ENCODE measurements at regions not wholly inside any gene's neighbourhood (a gene's known extent, or its start where the extent isn't known, plus 50 kb on each side); places are given as distances from the start of the nearest gene placed in this dataset.
"Not testable (repeated sequence)": the region's sequence is repeated elsewhere in the genome, so short reads cannot be mapped to it uniquely, and the experiment has no call there.

DNA sequence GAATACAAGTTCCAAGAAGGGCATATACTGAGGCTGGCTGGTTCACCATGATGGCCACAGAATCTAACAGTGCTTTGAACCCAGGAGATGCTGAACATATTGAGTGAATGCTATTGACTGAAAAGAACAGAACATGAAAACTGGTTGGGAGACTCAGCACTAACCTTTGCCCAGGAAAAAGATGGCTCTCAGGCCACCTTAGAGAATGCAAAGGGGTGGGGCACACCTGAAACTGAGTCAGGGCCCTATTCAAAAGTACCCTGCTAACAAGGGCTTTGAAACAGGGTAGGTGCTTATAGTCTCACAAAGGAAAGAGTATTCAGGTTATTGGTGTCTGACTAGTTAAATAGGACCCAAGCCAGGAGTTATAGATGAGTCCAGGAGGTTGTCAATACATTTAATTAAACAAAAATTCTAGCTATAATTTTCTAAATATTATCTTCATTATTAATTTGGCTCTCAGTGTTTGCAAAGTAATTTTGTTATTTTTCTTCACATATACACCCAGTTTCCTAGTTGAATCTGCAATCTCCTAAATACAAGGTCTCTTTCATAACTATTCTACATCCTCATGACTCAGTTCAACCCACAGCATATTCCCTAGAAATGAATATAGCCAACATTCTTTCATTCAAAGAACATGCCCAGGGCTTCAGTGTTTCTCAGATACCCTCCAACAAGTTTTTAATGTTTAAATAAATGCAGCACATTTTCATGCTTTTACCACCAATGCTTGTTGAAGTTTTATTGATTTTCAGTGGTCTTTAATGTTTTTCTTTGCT is 144.2 kb upstream of the RAPGEF2 start:
- Histone ChIP-seq H3K9me3 (ENCODE audit: control insufficient read depth, low read length) (no peaks in the 10 kb centered on the region), H3K27me3 (ENCODE audit: control insufficient read depth, insufficient read depth, low read length, poor library complexity, severe bottlenecking) (no peaks in the 10 kb centered on the region), H3K4me1 (ENCODE audit: control insufficient read depth, insufficient read depth, low read length) (peaks cover 11% of the 10 kb centered on the region), H3K4me3 (ENCODE audit: insufficient read depth, low read depth, low read length) (no peak overlapping the region), H3K36me3 (ENCODE audit: control insufficient read depth, insufficient read depth, low read length) (no peaks in the 10 kb centered on the region), H3K27ac (ENCODE audit: insufficient read depth, low read depth, low read length, poor library complexity, severe bottlenecking) (no peak overlapping the region)

DNA sequence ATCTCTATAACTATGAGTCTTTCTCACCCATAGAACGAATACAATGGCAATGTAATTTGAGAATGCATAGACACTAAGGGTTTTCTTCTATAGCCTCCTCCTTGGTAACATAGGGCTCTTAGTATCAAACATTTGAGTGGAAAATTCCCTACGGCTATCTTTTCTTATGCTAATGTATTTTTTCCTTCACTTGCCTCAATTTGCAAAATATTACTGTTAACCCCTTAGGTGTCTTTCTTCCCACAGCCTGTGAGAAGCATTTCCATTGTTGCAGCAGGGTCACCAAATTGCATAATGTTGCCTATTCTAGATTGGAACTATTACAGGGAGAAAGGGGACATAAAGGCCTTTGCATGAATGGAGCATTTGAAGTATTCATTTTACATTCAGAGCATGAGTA is 140.5 kb upstream of the RAPGEF2 start:
- H3K27me3 ChIP-seq (ENCODE audit: control insufficient read depth, insufficient read depth, low read length, poor library complexity, severe bottlenecking), result no peaks in the 10 kb centered on the region
- peaks cover 11% of the 10 kb centered on the region for H3K4me1 ChIP-seq (ENCODE audit: control insufficient read depth, insufficient read depth, low read length)
- no peak overlapping the region for H3K27ac ChIP-seq (ENCODE audit: insufficient read depth, low read depth, low read length, poor library complexity, severe bottlenecking)
- WGBS, 2 experiments, result 0 to 12% methylated on average over 1 to 2 of the region's 2 CpGs
- no peak overlapping the region for H3K4me3 ChIP-seq (ENCODE audit: insufficient read depth, low read depth, low read length)
- H3K36me3 ChIP-seq (ENCODE audit: control insufficient read depth, insufficient read depth, low read length), result no peaks in the 10 kb centered on the region
- H3K9me3 ChIP-seq (ENCODE audit: control insufficient read depth, low read length), result no peaks in the 10 kb centered on the region

DNA sequence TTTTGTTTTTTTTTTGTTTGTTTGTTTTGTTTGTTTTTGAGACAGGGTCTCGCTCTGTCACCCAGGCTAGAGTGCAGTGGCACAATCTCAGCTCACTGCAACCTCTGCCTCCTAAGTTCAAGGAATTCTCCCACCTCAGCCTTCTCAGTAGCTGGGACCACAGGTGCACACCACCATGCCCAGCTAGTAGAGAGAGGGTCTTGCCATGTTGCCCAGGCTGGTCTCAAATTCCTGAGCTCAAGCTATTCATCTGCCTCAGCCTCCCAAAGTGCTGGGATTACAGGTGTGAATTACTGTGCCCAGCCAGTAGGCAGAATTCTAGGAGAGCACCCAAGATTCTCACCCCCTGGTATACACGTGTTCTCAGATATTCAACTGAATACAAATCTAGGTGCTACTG is 139.6 kb upstream of the RAPGEF2 start:
- H3K36me3 ChIP-seq (ENCODE audit: control insufficient read depth, insufficient read depth, low read length); H3K4me3 ChIP-seq (ENCODE audit: insufficient read depth, low read depth, low read length); H3K27ac ChIP-seq (ENCODE audit: insufficient read depth, low read depth, low read length, poor library complexity, severe bottlenecking); H3K9me3 ChIP-seq (ENCODE audit: control insufficient read depth, low read length); H3K27me3 ChIP-seq (ENCODE audit: control insufficient read depth, insufficient read depth, low read length, poor library complexity, severe bottlenecking): not testable (repeated sequence)
- WGBS, 2 experiments, result 86 to 91% methylated on average over 2 of the region's 2 CpGs
- peaks cover 11% of the 10 kb centered on the region for H3K4me1 ChIP-seq (ENCODE audit: control insufficient read depth, insufficient read depth, low read length)

DNA sequence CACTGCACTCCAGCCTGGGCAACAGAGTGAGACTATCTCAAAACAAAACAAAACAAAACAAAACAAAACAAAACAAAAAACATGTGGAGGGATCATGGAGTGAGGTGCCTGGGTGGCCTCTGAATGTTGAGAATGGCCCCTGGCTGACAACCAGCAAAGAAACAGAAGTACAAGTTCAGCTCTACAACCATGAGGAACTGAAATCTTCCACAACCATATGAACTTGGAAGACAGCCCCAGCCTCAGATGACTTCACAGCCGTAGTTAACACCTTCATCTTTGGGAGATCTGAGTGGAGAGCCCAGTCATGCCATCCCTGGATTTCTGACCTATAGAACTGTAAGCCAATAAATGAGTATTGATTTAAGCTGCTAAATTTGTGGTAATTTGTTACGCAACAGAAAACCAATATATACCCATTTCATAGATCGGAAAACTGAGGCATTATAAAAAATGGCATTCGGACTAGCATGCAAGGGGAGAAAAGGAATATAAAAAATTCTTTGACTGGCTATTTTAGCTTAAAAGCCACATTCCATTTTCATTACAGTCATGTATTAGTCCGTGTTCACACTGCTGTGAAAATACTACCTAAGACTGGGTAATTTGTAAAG is 138.7 kb upstream of the RAPGEF2 start:
- Histone ChIP-seq H3K27ac (ENCODE audit: insufficient read depth, low read depth, low read length, poor library complexity, severe bottlenecking) (no peak overlapping the region), H3K9me3 (ENCODE audit: control insufficient read depth, low read length) (no peaks in the 10 kb centered on the region), H3K4me1 (ENCODE audit: control insufficient read depth, insufficient read depth, low read length) (peaks cover 11% of the 10 kb centered on the region), H3K27me3 (ENCODE audit: control insufficient read depth, insufficient read depth, low read length, poor library complexity, severe bottlenecking) (no peaks in the 10 kb centered on the region), H3K4me3 (ENCODE audit: insufficient read depth, low read depth, low read length) (no peak overlapping the region), H3K36me3 (ENCODE audit: control insufficient read depth, insufficient read depth, low read length) (no peaks in the 10 kb centered on the region)
- 92 to 94% methylated on average over 3 to 5 of the region's 5 CpGs for WGBS, 2 experiments

DNA sequence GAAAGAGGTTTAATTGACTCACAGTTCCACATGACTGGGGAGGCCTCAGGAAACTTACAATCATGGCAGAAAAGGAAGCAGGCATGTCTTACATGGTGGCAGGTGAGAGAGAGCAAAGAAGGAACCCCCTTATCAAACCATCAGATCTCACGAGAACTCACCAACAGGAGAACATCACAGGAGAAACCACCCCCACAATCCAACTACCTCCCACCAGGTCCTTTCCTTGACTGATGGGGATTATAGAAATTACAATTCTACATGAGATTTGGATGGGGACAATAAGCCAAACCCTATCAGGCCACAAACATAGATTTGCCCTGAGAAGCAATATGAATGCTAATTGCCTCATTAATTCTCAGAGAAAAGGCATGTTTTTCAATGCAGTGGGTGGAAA is 138.2 kb upstream of the RAPGEF2 start:
- Histone ChIP-seq H3K36me3 (ENCODE audit: control insufficient read depth, insufficient read depth, low read length) (no peaks in the 10 kb centered on the region), H3K27me3 (ENCODE audit: control insufficient read depth, insufficient read depth, low read length, poor library complexity, severe bottlenecking) (no peaks in the 10 kb centered on the region), H3K4me1 (ENCODE audit: control insufficient read depth, insufficient read depth, low read length) (peaks cover 11% of the 10 kb centered on the region), H3K4me3 (ENCODE audit: insufficient read depth, low read depth, low read length) (no peak overlapping the region), H3K9me3 (ENCODE audit: control insufficient read depth, low read length) (no peaks in the 10 kb centered on the region), H3K27ac (ENCODE audit: insufficient read depth, low read depth, low read length, poor library complexity, severe bottlenecking) (no peak overlapping the region)
- 86% methylated on average over 1 of the region's 1 CpG; no CpG with 5 or more reads in 1 of the 2 experiments for WGBS, 2 experiments

DNA sequence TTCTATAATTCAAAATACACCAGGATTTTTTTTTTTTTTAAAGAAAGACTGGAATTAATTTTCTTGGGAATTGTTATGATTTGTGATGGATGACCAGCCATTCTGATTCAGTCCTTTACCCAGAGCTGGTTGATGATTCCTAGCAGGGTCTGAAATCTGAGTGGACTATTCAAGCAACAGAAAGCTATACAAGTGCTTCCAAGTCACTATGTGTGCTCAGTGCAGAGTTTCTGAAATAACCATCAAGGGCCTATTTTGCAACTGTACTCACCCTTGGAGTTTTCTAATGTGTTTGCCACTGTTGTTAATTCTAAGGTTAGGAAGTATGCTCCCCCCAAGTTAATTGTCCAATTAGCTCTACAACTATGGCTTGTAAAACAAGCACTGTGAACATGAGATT is 137.7 kb upstream of the RAPGEF2 start:
- H3K4me3 ChIP-seq (ENCODE audit: insufficient read depth, low read depth, low read length), result no peak overlapping the region
- peaks cover 11% of the 10 kb centered on the region for H3K4me1 ChIP-seq (ENCODE audit: control insufficient read depth, insufficient read depth, low read length)
- H3K36me3 ChIP-seq (ENCODE audit: control insufficient read depth, insufficient read depth, low read length), result no peaks in the 10 kb centered on the region
- no peak overlapping the region for H3K27ac ChIP-seq (ENCODE audit: insufficient read depth, low read depth, low read length, poor library complexity, severe bottlenecking)
- H3K9me3 ChIP-seq (ENCODE audit: control insufficient read depth, low read length), result no peaks in the 10 kb centered on the region
- no peaks in the 10 kb centered on the region for H3K27me3 ChIP-seq (ENCODE audit: control insufficient read depth, insufficient read depth, low read length, poor library complexity, severe bottlenecking)

DNA sequence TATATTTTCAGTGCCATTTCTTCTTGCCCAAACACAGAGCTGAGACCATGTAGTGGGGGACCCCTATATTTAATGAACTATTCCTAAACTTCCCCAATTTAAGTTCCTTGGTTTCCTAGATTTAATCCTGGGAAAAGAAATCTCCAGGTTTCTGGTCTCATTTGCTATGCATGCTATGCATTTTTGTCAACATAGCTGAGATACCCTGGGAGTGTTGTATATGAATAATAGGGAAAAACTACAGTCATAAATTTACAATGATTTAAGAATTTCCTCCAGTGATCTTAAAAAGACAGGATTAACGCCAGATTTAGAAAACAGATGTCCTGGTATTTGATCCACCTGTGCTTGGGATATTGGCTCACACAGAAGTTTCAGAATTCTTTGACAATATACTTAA is 136.8 kb upstream of the RAPGEF2 start:
- Histone ChIP-seq H3K4me1 (ENCODE audit: control insufficient read depth, insufficient read depth, low read length) (peaks cover 16% of the 10 kb centered on the region), H3K36me3 (ENCODE audit: control insufficient read depth, insufficient read depth, low read length) (no peaks in the 10 kb centered on the region), H3K27me3 (ENCODE audit: control insufficient read depth, insufficient read depth, low read length, poor library complexity, severe bottlenecking) (no peaks in the 10 kb centered on the region), H3K4me3 (ENCODE audit: insufficient read depth, low read depth, low read length) (no peak overlapping the region), H3K9me3 (ENCODE audit: control insufficient read depth, low read length) (no peaks in the 10 kb centered on the region), H3K27ac (ENCODE audit: insufficient read depth, low read depth, low read length, poor library complexity, severe bottlenecking) (no peak overlapping the region)
- 89 to 95% methylated on average over 1 of the region's 1 CpG for WGBS, 2 experiments

DNA sequence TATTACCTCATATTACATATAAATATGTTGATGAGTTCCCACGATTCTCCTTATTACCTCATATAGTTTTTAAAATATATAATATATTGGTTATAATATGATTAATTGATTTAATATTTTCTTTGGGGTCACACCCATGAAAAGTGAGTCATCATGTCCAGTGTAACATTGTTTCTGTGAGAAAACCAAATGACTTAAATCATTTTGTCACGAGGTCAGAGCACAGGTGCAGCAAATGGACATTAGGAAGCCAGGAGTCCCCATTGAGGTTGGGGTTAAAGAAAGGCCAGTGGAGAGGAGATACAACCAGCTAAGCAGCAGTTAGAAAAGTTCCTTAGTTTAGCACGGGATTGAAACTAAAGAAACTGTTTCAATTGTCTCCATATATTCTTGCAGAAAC is 133.9 kb upstream of the RAPGEF2 start:
- H3K9me3 ChIP-seq (ENCODE audit: control insufficient read depth, low read length), result no peaks in the 10 kb centered on the region
- no peaks in the 10 kb centered on the region for H3K27me3 ChIP-seq (ENCODE audit: control insufficient read depth, insufficient read depth, low read length, poor library complexity, severe bottlenecking)
- H3K4me3 ChIP-seq (ENCODE audit: insufficient read depth, low read depth, low read length), result no peak overlapping the region
- H3K4me1 ChIP-seq (ENCODE audit: control insufficient read depth, insufficient read depth, low read length), result peaks cover 5% of the 10 kb centered on the region
- H3K27ac ChIP-seq (ENCODE audit: insufficient read depth, low read depth, low read length, poor library complexity, severe bottlenecking), result no peak overlapping the region
- 85 to 92% methylated on average over 2 of the region's 3 CpGs for WGBS, 2 experiments
- no peaks in the 10 kb centered on the region for H3K36me3 ChIP-seq (ENCODE audit: control insufficient read depth, insufficient read depth, low read length)

DNA sequence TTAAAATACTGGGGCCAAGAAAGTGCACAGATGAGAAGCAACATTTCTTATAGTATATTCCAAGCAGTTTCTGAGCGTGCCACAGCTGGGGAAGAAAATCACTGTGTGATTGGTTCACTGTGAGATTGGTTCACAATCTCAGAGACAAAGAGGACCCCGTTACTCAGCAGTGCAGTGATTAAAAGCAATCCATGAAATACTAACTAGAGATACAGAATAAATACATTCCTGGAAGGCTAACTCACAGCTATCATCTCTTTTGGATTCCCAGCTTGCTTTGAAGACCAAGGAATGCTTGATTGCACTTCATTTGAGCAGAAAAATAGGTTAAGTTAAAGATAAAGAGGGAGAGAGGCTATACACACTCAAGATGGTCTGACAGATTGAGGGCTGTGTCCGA is 132.1 kb upstream of the RAPGEF2 start:
- Histone ChIP-seq H3K9me3 (ENCODE audit: control insufficient read depth, low read length) (no peaks in the 10 kb centered on the region), H3K36me3 (ENCODE audit: control insufficient read depth, insufficient read depth, low read length) (no peaks in the 10 kb centered on the region), H3K4me1 (ENCODE audit: control insufficient read depth, insufficient read depth, low read length) (peaks cover 5% of the 10 kb centered on the region), H3K27ac (ENCODE audit: insufficient read depth, low read depth, low read length, poor library complexity, severe bottlenecking) (no peak overlapping the region), H3K27me3 (ENCODE audit: control insufficient read depth, insufficient read depth, low read length, poor library complexity, severe bottlenecking) (no peaks in the 10 kb centered on the region), H3K4me3 (ENCODE audit: insufficient read depth, low read depth, low read length) (no peak overlapping the region)
- WGBS, 2 experiments, result 92 to 96% methylated on average over 3 of the region's 3 CpGs

DNA sequence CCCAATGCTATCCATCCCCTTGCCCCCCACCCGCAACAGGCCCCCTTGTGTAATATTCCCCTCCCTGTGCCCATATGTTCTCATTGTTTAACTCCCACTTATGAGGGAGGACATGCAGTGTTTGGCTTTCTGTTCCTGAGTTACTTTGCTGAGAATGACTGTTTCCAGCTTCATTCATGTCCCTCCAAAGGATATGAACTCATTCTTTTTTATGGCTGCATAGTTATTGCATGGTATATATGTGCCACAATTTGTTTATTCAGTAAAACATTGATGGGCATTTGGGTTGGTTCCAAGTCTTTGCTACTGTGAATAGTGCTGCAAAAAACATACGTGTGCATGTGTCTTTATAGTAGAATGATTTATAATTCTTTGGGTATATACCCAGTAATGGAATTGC is 128.4 kb upstream of the RAPGEF2 start:
- H3K36me3 ChIP-seq (ENCODE audit: control insufficient read depth, insufficient read depth, low read length); H3K27ac ChIP-seq (ENCODE audit: insufficient read depth, low read depth, low read length, poor library complexity, severe bottlenecking); H3K27me3 ChIP-seq (ENCODE audit: control insufficient read depth, insufficient read depth, low read length, poor library complexity, severe bottlenecking); H3K4me3 ChIP-seq (ENCODE audit: insufficient read depth, low read depth, low read length); H3K9me3 ChIP-seq (ENCODE audit: control insufficient read depth, low read length); H3K4me1 ChIP-seq (ENCODE audit: control insufficient read depth, insufficient read depth, low read length): not testable (repeated sequence)
- WGBS, 2 experiments, result 82 to 91% methylated on average over 2 of the region's 2 CpGs
